LNCAP (cell line): ENCODE measurements at regions not wholly inside any gene's neighbourhood (a gene's known extent, or its start where the extent isn't known, plus 50 kb on each side); places are given as distances from the start of the nearest gene placed in this dataset.

Experiments
- CTCF ChIP-seq: fragments of 450-650 bp; IDR thresholded peaks from 2 replicates; pipeline ENCODE4 v1.5.1; 2017; ENCODE audit warnings: mild to moderate bottlenecking

- TF ChIP-seq CTCF, result no peak
Measured at GRCh38 chr4:141851246-141851891, 215.0 kb downstream of the IL15 start.

GRCh38 chr4:141853091-141853764, 216.8 kb downstream of the IL15 start:
- TF ChIP-seq CTCF, result no peak

GRCh38 chr4:141858437-141858836, 222.1 kb downstream of the IL15 start:
- TF ChIP-seq CTCF, result no peak

- peak; percentile 43 for TF ChIP-seq CTCF
Measured at GRCh38 chr4:141860974-141861373, 224.6 kb downstream of the IL15 start.

- TF ChIP-seq CTCF, result no peak
Measured at GRCh38 chr4:141870152-141870551, 233.8 kb downstream of the IL15 start.

- TF ChIP-seq CTCF, result no peak
Measured at GRCh38 chr4:141871086-141871770, 234.8 kb downstream of the IL15 start.

- no peak for TF ChIP-seq CTCF
Measured at GRCh38 chr4:141884070-141884469, 247.7 kb downstream of the IL15 start.
